Small intestine (tissue), 7 donors: ENCODE measurements at regions not wholly inside any gene's neighbourhood (a gene's known extent, or its start where the extent isn't known, plus 50 kb on each side); places are given as distances from the start of the nearest gene placed in this dataset.

Source experiments
- DNase-seq, 2 donors: peaks; one replicate each; pipeline versions ENCODE4 v3.0.0 to v3.0.0-alpha.2; 2013
- FAIRE-seq: peaks from 2 replicates; lab custom pipeline; 2012; peaks lifted over from hg19 to GRCh38; lab: Jason Lieb, UNC
- H3K27ac ChIP-seq, 3 donors: one replicate each; pipeline ENCODE4 v1.5.1; 2013; ENCODE audit warnings: low read length in 2 of 3, mild to moderate bottlenecking in 2 of 3, control low read depth in 1 of 3, inconsistent platforms in 1 of 3, low read depth in 1 of 3, moderate library complexity in 1 of 3
- H3K27me3 ChIP-seq, 3 donors: one replicate each; pipeline ENCODE4 v1.6.1; 2013; ENCODE audit warnings: low read length in 3 of 3, inconsistent platforms in 1 of 3; ENCODE audit not compliant: control insufficient read depth in 3 of 3, insufficient read depth in 3 of 3
- H3K36me3 ChIP-seq, 3 donors: one replicate each; pipeline ENCODE4 v1.6.1; 2013; ENCODE audit warnings: low read length in 3 of 3, inconsistent platforms in 1 of 3, low read depth in 1 of 3, mild to moderate bottlenecking in 1 of 3, moderate library complexity in 1 of 3; ENCODE audit not compliant: control insufficient read depth in 3 of 3, insufficient read depth in 2 of 3
- H3K4me1 ChIP-seq, 3 donors: one replicate each; pipeline ENCODE4 v1.6.1; 2013; ENCODE audit warnings: low read length in 2 of 3, inconsistent platforms in 1 of 3, low read depth in 1 of 3, mild to moderate bottlenecking in 1 of 3, moderate library complexity in 1 of 3; ENCODE audit not compliant: control insufficient read depth in 3 of 3, insufficient read depth in 2 of 3
- H3K4me3 ChIP-seq, 3 donors: one replicate each; pipeline ENCODE4 v1.5.1; 2013; ENCODE audit warnings: low read length in 3 of 3, control low read depth in 1 of 3, inconsistent platforms in 1 of 3, low read depth in 1 of 3, mild to moderate bottlenecking in 1 of 3, moderate library complexity in 1 of 3
- H3K9me3 ChIP-seq, 2 donors: one replicate each; pipeline ENCODE4 v1.6.1; 2013; ENCODE audit warnings: low read depth in 1 of 2, low read length in 1 of 2; ENCODE audit not compliant: control insufficient read depth in 2 of 2, insufficient read depth in 1 of 2
- WGBS, 3 donors: extraction: QIAGEN DNeasy Blood & Tissue Kit; methylation state at CpG; one replicate each; pipeline ENCODE4 v1.1.7; 2013; 5-methylcytosine and 5-hydroxymethylcytosine counted together
- donor health status: healthy with polysubstance abuse.
- donor health status: control.
- donor health status: control.
- donor health status: Bipolar disorder and iron deficiency.
- donor health status: healthy.

- DNase-seq: no peak
- no peaks in the 10 kb centered on the region for H3K4me1 ChIP-seq
- no peaks in the 10 kb centered on the region for H3K27me3 ChIP-seq
- no peaks in the 10 kb centered on the region for H3K36me3 ChIP-seq
- 66 to 81% (median 71%) methylated on average over 5 of the region's 5 CpGs for WGBS, 3 donors
- no peak overlapping the region for H3K27ac ChIP-seq
- H3K4me3 ChIP-seq: no peak overlapping the region
- no peaks in the 10 kb centered on the region for H3K9me3 ChIP-seq
- FAIRE-seq: no peak
Observed at GRCh38 chr17:14875557-14876412, 389.3 kb downstream of the PMP22 start.

GRCh38 chr17:14873996-14874395 lies 391.1 kb downstream of the PMP22 start:
- FAIRE-seq (no peak), DNase-seq (no peak)
- H3K9me3 ChIP-seq: no peaks in the 10 kb centered on the region
- WGBS, 3 donors: 85 to 91% (median 87%) methylated on average over 4 of the region's 4 CpGs
- no peaks in the 10 kb centered on the region for H3K4me1 ChIP-seq
- no peak overlapping the region for H3K27ac ChIP-seq
- no peak overlapping the region for H3K4me3 ChIP-seq
- H3K27me3 ChIP-seq: no peaks in the 10 kb centered on the region
- no peaks in the 10 kb centered on the region for H3K36me3 ChIP-seq

- 86 to 92% (median 88%) methylated on average over 3 of the region's 3 CpGs for WGBS, 3 donors
- Histone ChIP-seq H3K4me3 (no peak overlapping the region), H3K27me3 (no peaks in the 10 kb centered on the region), H3K36me3 (no peaks in the 10 kb centered on the region), H3K9me3 (no peaks in the 10 kb centered on the region), H3K4me1 (no peaks in the 10 kb centered on the region), H3K27ac (no peak overlapping the region)
- FAIRE-seq (no peak), DNase-seq (no peak)
Observed at GRCh38 chr17:14873540-14873939, 391.6 kb downstream of the PMP22 start.

DNA sequence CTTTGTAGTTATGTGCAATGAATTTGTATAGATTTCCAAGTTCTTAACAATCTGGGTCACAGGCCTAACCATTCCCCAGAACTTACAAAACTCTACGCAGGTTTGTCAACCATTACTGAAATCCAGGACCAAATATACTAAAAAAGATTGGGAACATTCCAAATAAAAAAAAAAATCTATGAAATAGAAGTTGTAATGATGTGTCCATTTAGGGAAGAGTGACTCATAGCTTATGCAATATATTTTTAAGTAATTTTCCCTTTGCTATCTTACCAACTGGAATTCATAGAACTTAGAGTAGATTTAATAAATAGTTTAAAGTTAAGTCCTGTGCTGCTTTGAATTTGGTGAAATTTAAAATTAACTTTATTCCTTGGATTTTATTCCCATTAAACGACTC lies 393.2 kb downstream of the PMP22 start:
- Histone ChIP-seq H3K9me3 (no peaks in the 10 kb centered on the region), H3K4me3 (no peak overlapping the region), H3K27me3 (no peaks in the 10 kb centered on the region), H3K4me1 (no peaks in the 10 kb centered on the region), H3K27ac (no peak overlapping the region), H3K36me3 (no peaks in the 10 kb centered on the region)
- DNase-seq (no peak), FAIRE-seq (no peak)
- WGBS, 3 donors: 58 to 73% (median 59%) methylated on average over 2 of the region's 2 CpGs

- no peak overlapping the region for H3K27ac ChIP-seq
- H3K4me3 ChIP-seq: no peak overlapping the region
- H3K27me3 ChIP-seq: no peaks in the 10 kb centered on the region
- DNase-seq (no peak), FAIRE-seq (no peak)
- H3K36me3 ChIP-seq: no peaks in the 10 kb centered on the region
- no peaks in the 10 kb centered on the region for H3K4me1 ChIP-seq
- no peaks in the 10 kb centered on the region for H3K9me3 ChIP-seq
- 86 to 88% (median 87%) methylated on average over 7 of the region's 7 CpGs for WGBS, 3 donors
Observed at GRCh38 chr17:14866266-14866665, 398.9 kb downstream of the PMP22 start.

- FAIRE-seq: no peak
- 4 to 45% (median 4%) methylated on average over 1 of the region's 1 CpG for WGBS, 3 donors
- H3K27ac ChIP-seq: no peak overlapping the region
- H3K27me3 ChIP-seq: no peaks in the 10 kb centered on the region
- no peak for DNase-seq
- H3K4me3 ChIP-seq: no peak overlapping the region
- H3K36me3 ChIP-seq: no peaks in the 10 kb centered on the region
- no peaks in the 10 kb centered on the region for H3K4me1 ChIP-seq
- no peaks in the 10 kb centered on the region for H3K9me3 ChIP-seq
Observed at GRCh38 chr17:14864127-14864526, 401.0 kb downstream of the PMP22 start.

DNA sequence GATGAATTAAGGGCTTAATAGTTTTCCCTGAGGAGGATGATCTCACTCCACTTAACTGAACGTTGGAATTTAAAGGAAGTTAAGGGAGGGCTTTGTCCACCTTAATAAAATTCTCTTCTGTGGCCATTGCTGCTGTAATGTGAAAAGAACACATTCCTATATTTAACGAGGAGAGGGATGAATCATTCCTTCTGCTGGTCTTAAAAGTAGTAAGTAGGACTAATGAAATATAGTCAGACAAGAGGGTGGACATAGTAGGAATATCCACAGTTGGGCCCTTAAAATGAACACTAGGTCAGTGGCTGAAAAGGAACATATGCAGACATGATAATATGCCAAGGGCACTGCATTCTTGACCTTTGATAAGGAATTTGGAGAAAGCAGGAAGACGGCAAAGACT lies 405.6 kb downstream of the PMP22 start:
- H3K9me3 ChIP-seq: no peaks in the 10 kb centered on the region
- DNase-seq: no peak
- 41 to 47% (median 47%) methylated on average over 3 of the region's 3 CpGs for WGBS, 3 donors

GRCh38 chr17:14856176-14856575 lies 408.9 kb downstream of the PMP22 start:
- Histone ChIP-seq H3K4me1 (no peaks in the 10 kb centered on the region), H3K4me3 (no peak overlapping the region), H3K9me3 (peaks cover 0 to 2% of the 10 kb centered on the region in 2 donors), H3K27me3 (no peaks in the 10 kb centered on the region), H3K27ac (no peak overlapping the region), H3K36me3 (no peaks in the 10 kb centered on the region)
- FAIRE-seq (no peak), DNase-seq (no peak)
- 69 to 76% (median 71%) methylated on average over 10 of the region's 10 CpGs for WGBS, 3 donors

More for the DNA sequence above, 405.6 kb downstream of the PMP22 start:
- Histone ChIP-seq H3K27me3 (no peaks in the 10 kb centered on the region), H3K36me3 (no peaks in the 10 kb centered on the region), H3K4me3 (no peak overlapping the region), H3K4me1 (no peaks in the 10 kb centered on the region), H3K27ac (no peak overlapping the region)
- no peak for FAIRE-seq
